Stomach (tissue), 4 donors: ENCODE measurements at regions not wholly inside any gene's neighbourhood (a gene's known extent, or its start where the extent isn't known, plus 50 kb on each side); places are given as distances from the start of the nearest gene placed in this dataset.

Experiments used
- CTCF ChIP-seq, 7 experiments: fragments of 450-650 bp in 4 of 7; fragments of 200-600 bp in 3 of 7; sonication (generic) in 3 of 7; IDR thresholded peaks; one replicate each; pipeline ENCODE4 v1.5.1; 2016 to 2019; ENCODE audit warnings: antibody characterized with exemption in 7 of 7, control low read depth in 2 of 7, mild to moderate bottlenecking in 1 of 7
- EP300 ChIP-seq: sonication (generic); formaldehyde crosslinking; IDR thresholded peaks from one replicate; pipeline ENCODE4 v1.6.1; 2017; ENCODE audit warnings: antibody characterized with exemption
- POLR2A ChIP-seq, 4 donors: fragments of 450-650 bp; IDR thresholded peaks; one replicate each; pipeline ENCODE4 v1.6.1; 2016; ENCODE audit warnings: antibody characterized with exemption in 4 of 4, control low read depth in 2 of 4, mild to moderate bottlenecking in 1 of 4, moderate library complexity in 1 of 4
- POLR2AphosphoS5 ChIP-seq, 3 donors: sonication (generic); formaldehyde crosslinking; IDR thresholded peaks; one replicate each; pipeline ENCODE4 v1.6.1; 2016; ENCODE audit warnings: antibody characterized with exemption in 3 of 3

- TF ChIP-seq CTCF (IDR thresholded peaks at IDR 0.05) (no peak), POLR2A (IDR thresholded peaks at IDR 0.05) (no peak), POLR2AphosphoS5 (IDR thresholded peaks at IDR 0.05) (no peak), EP300 (no peak)
These were observed 55.2 kb upstream of the CXCR4 start for GRCh38 chr2:136173126-136173525.
